MM.1S (cell line): ENCODE measurements at regions not wholly inside any gene's neighbourhood (a gene's known extent, or its start where the extent isn't known, plus 50 kb on each side); places are given as distances from the start of the nearest gene placed in this dataset.

ENCODE experiments used
- DNase-seq: peaks from one replicate; pipeline ENCODE4 v3.0.0-alpha.2; 2015
- H2AFZ ChIP-seq: fragments of 300-600 bp; sonication (generic); 2 replicates; pipeline ENCODE4 v1.6.0; 2016; ENCODE audit warnings: antibody characterized with exemption, low read length
- H3F3A ChIP-seq: fragments of 300-600 bp; sonication (generic); 2 replicates; pipeline ENCODE4 v1.6.1; 2016; ENCODE audit warnings: mild to moderate bottlenecking, antibody characterized with exemption, low read length, moderate library complexity, mixed read lengths; ENCODE audit not compliant: insufficient read depth
- H3K27ac ChIP-seq: fragments of 300-600 bp; sonication (generic); 2 replicates; pipeline ENCODE4 v1.5.1; 2016; ENCODE audit warnings: mild to moderate bottlenecking, low read length
- H3K27me3 ChIP-seq: fragments of 300-600 bp; sonication (generic); replicated peaks from 2 replicates; pipeline ENCODE4 v1.6.0; 2016; ENCODE audit warnings: low read length; ENCODE audit not compliant: insufficient read depth
- H3K36me3 ChIP-seq: fragments of 300-600 bp; sonication (generic); replicated peaks from 2 replicates; pipeline ENCODE4 v1.6.1; 2016; ENCODE audit warnings: mild to moderate bottlenecking, low read length, mixed read lengths; ENCODE audit not compliant: insufficient read depth
- H3K4me1 ChIP-seq: fragments of 300-600 bp; sonication (generic); 2 replicates; pipeline ENCODE4 v1.6.1; 2016; ENCODE audit warnings: low read length, mixed read lengths
- H3K4me2 ChIP-seq: fragments of 300-600 bp; sonication (generic); 2 replicates; pipeline ENCODE4 v1.6.0; 2016; ENCODE audit warnings: low read depth, low read length
- H3K4me3 ChIP-seq: fragments of 300-600 bp; sonication (generic); 2 replicates; pipeline ENCODE4 v1.5.1; 2016; ENCODE audit warnings: low read length, mixed read lengths
- H3K79me2 ChIP-seq: fragments of 300-600 bp; sonication (generic); 2 replicates; pipeline ENCODE4 v1.6.1; 2016; ENCODE audit warnings: mixed run types, low read length, mixed read lengths
- H3K9ac ChIP-seq: fragments of 300-600 bp; sonication (generic); 2 replicates; pipeline ENCODE4 v1.6.1; 2016; ENCODE audit warnings: low read length, mixed read lengths
- H3K9me2 ChIP-seq: fragments of 300-600 bp; sonication (generic); replicated peaks from 2 replicates; pipeline ENCODE4 v1.6.1; 2016; ENCODE audit warnings: mild to moderate bottlenecking, low read length, mixed read lengths; ENCODE audit not compliant: insufficient read depth
- H3K9me3 ChIP-seq: fragments of 300-600 bp; sonication (generic); replicated peaks from 2 replicates; pipeline ENCODE4 v1.6.1; 2016; ENCODE audit warnings: mild to moderate bottlenecking, low read length, mixed read lengths; ENCODE audit not compliant: insufficient read depth
- H4K20me1 ChIP-seq: fragments of 300-600 bp; sonication (generic); 2 replicates; pipeline ENCODE4 v1.6.1; 2016; ENCODE audit warnings: mild to moderate bottlenecking, low read length, moderate library complexity, mixed read lengths; ENCODE audit not compliant: insufficient read depth
- CTCF ChIP-seq: fragments of 300-600 bp; sonication (generic); IDR thresholded peaks from 2 replicates; pipeline ENCODE4 v1.5.1; 2016; ENCODE audit warnings: antibody characterized with exemption, low read length, mixed read lengths
- EZH2 ChIP-seq: fragments of 300-600 bp; sonication (generic); optimal IDR thresholded peaks from 2 replicates; pipeline ENCODE3; 2017; ENCODE audit warnings: low read depth, mild to moderate bottlenecking, antibody characterized with exemption, low read length, mixed read lengths
- EZH2phosphoT487 ChIP-seq: fragments of 300-600 bp; sonication (generic); IDR thresholded peaks from 2 replicates; pipeline ENCODE4 v1.6.1; 2018; ENCODE audit warnings: antibody characterized with exemption, low read length

GRCh38 chr11:113615098-113615497 lies 91.0 kb downstream of the TMPRSS5 start:
- no peaks in the 10 kb centered on the region for H4K20me1 ChIP-seq
- H3K4me3 ChIP-seq = no peak overlapping the region
- H3F3A ChIP-seq = no peaks in the 10 kb centered on the region
- no peaks in the 10 kb centered on the region for H3K9me2 ChIP-seq
- TF ChIP-seq EZH2phosphoT487 (no peak), EZH2 (no peak), CTCF (no peak)
- H3K27ac ChIP-seq = no peak overlapping the region
- H3K9me3 ChIP-seq = no peaks in the 10 kb centered on the region
- no peak overlapping the region for H3K9ac ChIP-seq
- H2AFZ ChIP-seq = no peak overlapping the region
- H3K27me3 ChIP-seq = no peaks in the 10 kb centered on the region
- no peak overlapping the region for H3K4me2 ChIP-seq
- H3K79me2 ChIP-seq = no peaks in the 10 kb centered on the region
- no peak for DNase-seq
- no peaks in the 10 kb centered on the region for H3K4me1 ChIP-seq
- no peaks in the 10 kb centered on the region for H3K36me3 ChIP-seq

- H3K9me2 ChIP-seq = no peaks in the 10 kb centered on the region
- no peaks in the 10 kb centered on the region for H3K79me2 ChIP-seq
- no peaks in the 10 kb centered on the region for H3F3A ChIP-seq
- no peaks in the 10 kb centered on the region for H3K36me3 ChIP-seq
- H3K27me3 ChIP-seq = no peaks in the 10 kb centered on the region
- no peak overlapping the region for H3K4me2 ChIP-seq
- H3K4me1 ChIP-seq = no peaks in the 10 kb centered on the region
- H3K4me3 ChIP-seq = no peak overlapping the region
- H4K20me1 ChIP-seq = no peaks in the 10 kb centered on the region
- no peak overlapping the region for H2AFZ ChIP-seq
- no peak for DNase-seq
- TF ChIP-seq EZH2phosphoT487 = no peak
- TF ChIP-seq CTCF = no peak
- no peak for TF ChIP-seq EZH2
- no peak overlapping the region for H3K27ac ChIP-seq
- H3K9ac ChIP-seq = no peak overlapping the region
- H3K9me3 ChIP-seq = no peaks in the 10 kb centered on the region
Observed at GRCh38 chr11:113614097-113614496, 92.0 kb downstream of the TMPRSS5 start.

DNA sequence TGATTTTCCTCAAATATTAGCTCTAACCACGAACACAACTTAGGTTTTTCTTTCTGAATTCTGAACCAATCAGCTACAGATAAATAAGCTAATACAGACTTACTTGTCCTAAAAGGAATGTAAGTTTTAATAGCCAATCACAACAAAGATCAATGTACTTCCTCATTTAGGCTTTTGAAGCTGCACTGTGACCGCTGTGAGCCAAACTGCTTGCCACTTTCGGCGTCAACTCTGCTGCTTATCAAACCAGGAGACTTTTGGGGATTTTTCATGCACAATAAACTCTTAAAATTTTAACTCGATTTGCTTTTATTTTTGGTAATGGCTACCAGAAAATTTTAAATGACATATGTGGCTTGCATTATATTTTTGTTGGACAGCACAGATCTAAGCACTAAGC lies 92.5 kb downstream of the TMPRSS5 start:
- H3K9me2 ChIP-seq = no peaks in the 10 kb centered on the region
- H2AFZ ChIP-seq = no peak overlapping the region
- no peaks in the 10 kb centered on the region for H3K9me3 ChIP-seq
- DNase-seq = no peak
- no peak overlapping the region for H3K27ac ChIP-seq
- TF ChIP-seq EZH2phosphoT487 = no peak
- H3K9ac ChIP-seq = no peak overlapping the region
- H4K20me1 ChIP-seq = no peaks in the 10 kb centered on the region
- H3K4me3 ChIP-seq = no peak overlapping the region
- H3K4me2 ChIP-seq = no peak overlapping the region
- no peaks in the 10 kb centered on the region for H3K4me1 ChIP-seq
- no peaks in the 10 kb centered on the region for H3K27me3 ChIP-seq
- H3K36me3 ChIP-seq = no peaks in the 10 kb centered on the region
- H3F3A ChIP-seq = no peaks in the 10 kb centered on the region
- no peaks in the 10 kb centered on the region for H3K79me2 ChIP-seq

DNA sequence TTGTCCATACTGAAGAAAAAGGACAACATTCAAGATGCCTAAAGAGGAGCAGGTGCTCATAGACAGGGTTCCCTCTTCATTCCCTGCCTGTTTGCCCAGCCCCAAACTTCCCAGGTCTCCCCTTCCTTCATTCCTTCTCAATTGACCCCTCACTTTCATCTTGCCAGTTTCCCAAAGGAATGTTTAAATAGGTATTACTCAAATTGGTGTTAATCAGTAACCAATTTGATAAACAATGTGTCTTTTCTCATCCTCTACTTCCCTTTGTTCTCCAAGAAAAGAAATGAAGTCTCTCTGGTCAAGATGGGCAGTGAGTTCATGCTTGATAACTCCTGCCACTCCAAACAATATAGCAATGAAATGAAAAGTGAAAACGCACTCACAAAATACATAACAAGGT lies 101.9 kb downstream of the TMPRSS5 start:
- no peaks in the 10 kb centered on the region for H3K27me3 ChIP-seq
- no peaks in the 10 kb centered on the region for H3K9me3 ChIP-seq
- H3K9me2 ChIP-seq = no peaks in the 10 kb centered on the region
- H3K36me3 ChIP-seq = no peaks in the 10 kb centered on the region
- H3K79me2 ChIP-seq = no peaks in the 10 kb centered on the region
- no peak overlapping the region for H3K4me3 ChIP-seq
- H4K20me1 ChIP-seq = no peaks in the 10 kb centered on the region
- no peak overlapping the region for H3K9ac ChIP-seq
- no peak for DNase-seq
- H3F3A ChIP-seq = no peaks in the 10 kb centered on the region
- no peak overlapping the region for H3K4me2 ChIP-seq
- no peaks in the 10 kb centered on the region for H3K4me1 ChIP-seq
- H3K27ac ChIP-seq = no peak overlapping the region
- TF ChIP-seq EZH2phosphoT487 (no peak), EZH2 (no peak), CTCF (no peak)
- H2AFZ ChIP-seq = no peak overlapping the region
